KMS-11 (cell line): ENCODE measurements at regions not wholly inside any gene's neighbourhood (a gene's known extent, or its start where the extent isn't known, plus 50 kb on each side); places are given as distances from the start of the nearest gene placed in this dataset.

Source experiments
- H2AFZ ChIP-seq: fragments of 200-600 bp; sonication (generic); 2 replicates; pipeline ENCODE4 v1.6.1; 2016; ENCODE audit warnings: antibody characterized with exemption, mixed run types, low read depth
- H3K27ac ChIP-seq: fragments of 200-600 bp; sonication (generic); 2 replicates; pipeline ENCODE4 v1.6.1; 2016; ENCODE audit warnings: mild to moderate bottlenecking, mixed run types
- H3K27me3 ChIP-seq: fragments of 200-600 bp; sonication (generic); 2 replicates; pipeline ENCODE4 v1.6.1; 2017; ENCODE audit warnings: mild to moderate bottlenecking, low read depth, mixed run types, moderate library complexity; ENCODE audit not compliant: insufficient read depth
- H3K36me3 ChIP-seq: fragments of 200-600 bp; sonication (generic); 2 replicates; pipeline ENCODE4 v1.6.1; 2017; ENCODE audit warnings: mild to moderate bottlenecking, mixed run types; ENCODE audit not compliant: insufficient read depth
- H3K4me1 ChIP-seq: fragments of 200-600 bp; sonication (generic); 2 replicates; pipeline ENCODE4 v1.6.1; 2016; ENCODE audit warnings: mild to moderate bottlenecking, low read depth, mixed run types; ENCODE audit not compliant: poor library complexity, severe bottlenecking
- H3K4me2 ChIP-seq: fragments of 200-600 bp; sonication (generic); 2 replicates; pipeline ENCODE4 v1.7.0; 2016; ENCODE audit warnings: mild to moderate bottlenecking, mixed run types
- H3K4me3 ChIP-seq: fragments of 200-600 bp; sonication (generic); IDR thresholded peaks from 2 replicates; pipeline ENCODE4 v1.6.1; 2017; ENCODE audit warnings: low read depth, low read length, mixed read lengths; ENCODE audit not compliant: insufficient read depth
- H3K79me2 ChIP-seq: fragments of 200-600 bp; sonication (generic); 2 replicates; pipeline ENCODE4 v1.6.1; 2016; ENCODE audit warnings: low read depth, mixed run types; ENCODE audit not compliant: insufficient read depth
- H3K9ac ChIP-seq: fragments of 200-600 bp; sonication (generic); 2 replicates; pipeline ENCODE4 v1.6.1; 2016; ENCODE audit warnings: mild to moderate bottlenecking, mixed run types
- H4K20me1 ChIP-seq: fragments of 200-600 bp; sonication (generic); 2 replicates; pipeline ENCODE4 v1.6.1; 2016; ENCODE audit warnings: mild to moderate bottlenecking, mixed run types; ENCODE audit not compliant: insufficient read depth
- CTCF ChIP-seq: fragments of 200-600 bp; sonication (generic); conservative IDR thresholded peaks from 2 replicates; pipeline ENCODE4 v1.6.1; 2017; ENCODE audit warnings: low read depth, mild to moderate bottlenecking, antibody characterized with exemption, low read length, moderate library complexity, mixed read lengths

GRCh38 chr7:88665892-88666514 is 93.5 kb upstream of the ZNF804B start:
- Histone ChIP-seq H3K9ac (no peak overlapping the region), H4K20me1 (no peaks in the 10 kb centered on the region), H3K27ac (no peak overlapping the region), H3K79me2 (no peaks in the 10 kb centered on the region), H3K4me3 (no peak overlapping the region), H2AFZ (no peak overlapping the region), H3K27me3 (no peaks in the 10 kb centered on the region), H3K36me3 (no peaks in the 10 kb centered on the region), H3K4me2 (no peak overlapping the region), H3K4me1 (no peaks in the 10 kb centered on the region)
- TF ChIP-seq CTCF, result no peak

- Histone ChIP-seq H3K4me1 (no peaks in the 10 kb centered on the region), H3K79me2 (no peaks in the 10 kb centered on the region), H3K4me3 (no peak overlapping the region), H3K36me3 (no peaks in the 10 kb centered on the region), H3K9ac (no peak overlapping the region), H2AFZ (no peak overlapping the region), H3K4me2 (no peak overlapping the region), H3K27ac (no peak overlapping the region), H4K20me1 (no peaks in the 10 kb centered on the region), H3K27me3 (no peaks in the 10 kb centered on the region)
- no peak for TF ChIP-seq CTCF
These were observed 94.8 kb upstream of the ZNF804B start for GRCh38 chr7:88664630-88665233.

GRCh38 chr7:88661921-88662320 is 97.6 kb upstream of the ZNF804B start:
- Histone ChIP-seq H3K36me3 (no peaks in the 10 kb centered on the region), H2AFZ (no peak overlapping the region), H3K4me3 (no peak overlapping the region), H3K27me3 (no peaks in the 10 kb centered on the region), H3K79me2 (no peaks in the 10 kb centered on the region), H3K4me1 (no peaks in the 10 kb centered on the region), H3K27ac (no peak overlapping the region), H4K20me1 (no peaks in the 10 kb centered on the region), H3K4me2 (no peak overlapping the region), H3K9ac (no peak overlapping the region)
- TF ChIP-seq CTCF, result no peak

- no peaks in the 10 kb centered on the region for H3K4me1 ChIP-seq
These were observed 111.7 kb upstream of the ZNF804B start for GRCh38 chr7:88647825-88648224.

More at GRCh38 chr7:88647825-88648224, 111.7 kb upstream of the ZNF804B start:
- Histone ChIP-seq H4K20me1 (no peaks in the 10 kb centered on the region), H3K4me3 (no peak overlapping the region), H3K79me2 (no peaks in the 10 kb centered on the region), H3K9ac (no peak overlapping the region), H2AFZ (no peak overlapping the region), H3K27me3 (no peaks in the 10 kb centered on the region), H3K27ac (no peak overlapping the region), H3K36me3 (no peaks in the 10 kb centered on the region), H3K4me2 (no peak overlapping the region)
- TF ChIP-seq CTCF, result no peak
